ENCODE measurements at regions not wholly inside any gene's neighbourhood (a gene's known extent, or its start where the extent isn't known, plus 50 kb on each side); places are given as distances from the start of the nearest gene placed in this dataset.

GRCh38 chr6:88361298-88361697, 195.2 kb upstream of the CNR1 start:
- Histone ChIP-seq H3K27me3 (ENCODE audit: control insufficient read depth, insufficient read depth, low read length) (no peaks in the 10 kb centered on the region; the same call in 1 of the 2 replicates), H3K27ac (ENCODE audit: low read length) (no peak overlapping the region), H3K9me3 (ENCODE audit: control insufficient read depth, insufficient read depth, low read depth, low read length) (no peaks in the 10 kb centered on the region), H3K4me1 (ENCODE audit: control insufficient read depth, insufficient read depth, low read length) (no peaks in the 10 kb centered on the region), H3K36me3 (ENCODE audit: control insufficient read depth, insufficient read depth, low read length) (no peaks in the 10 kb centered on the region), H3K4me3 (ENCODE audit: low read depth in 2 of 2, low read length in 2 of 2) (no peak overlapping the region)
- no peak for DNase-seq (ENCODE audit: low read depth, low spot score)
- ChIA-PET POLR2A (no interaction called here), CTCF (no interaction called here)
- no TSS peak for BruUV-seq (replicated peaks)
- TF ChIP-seq TCF7L2 (IDR thresholded peaks at IDR 0.05; ENCODE audit: low read depth, low read length), result no peak
- TF ChIP-seq, protein P1, sequence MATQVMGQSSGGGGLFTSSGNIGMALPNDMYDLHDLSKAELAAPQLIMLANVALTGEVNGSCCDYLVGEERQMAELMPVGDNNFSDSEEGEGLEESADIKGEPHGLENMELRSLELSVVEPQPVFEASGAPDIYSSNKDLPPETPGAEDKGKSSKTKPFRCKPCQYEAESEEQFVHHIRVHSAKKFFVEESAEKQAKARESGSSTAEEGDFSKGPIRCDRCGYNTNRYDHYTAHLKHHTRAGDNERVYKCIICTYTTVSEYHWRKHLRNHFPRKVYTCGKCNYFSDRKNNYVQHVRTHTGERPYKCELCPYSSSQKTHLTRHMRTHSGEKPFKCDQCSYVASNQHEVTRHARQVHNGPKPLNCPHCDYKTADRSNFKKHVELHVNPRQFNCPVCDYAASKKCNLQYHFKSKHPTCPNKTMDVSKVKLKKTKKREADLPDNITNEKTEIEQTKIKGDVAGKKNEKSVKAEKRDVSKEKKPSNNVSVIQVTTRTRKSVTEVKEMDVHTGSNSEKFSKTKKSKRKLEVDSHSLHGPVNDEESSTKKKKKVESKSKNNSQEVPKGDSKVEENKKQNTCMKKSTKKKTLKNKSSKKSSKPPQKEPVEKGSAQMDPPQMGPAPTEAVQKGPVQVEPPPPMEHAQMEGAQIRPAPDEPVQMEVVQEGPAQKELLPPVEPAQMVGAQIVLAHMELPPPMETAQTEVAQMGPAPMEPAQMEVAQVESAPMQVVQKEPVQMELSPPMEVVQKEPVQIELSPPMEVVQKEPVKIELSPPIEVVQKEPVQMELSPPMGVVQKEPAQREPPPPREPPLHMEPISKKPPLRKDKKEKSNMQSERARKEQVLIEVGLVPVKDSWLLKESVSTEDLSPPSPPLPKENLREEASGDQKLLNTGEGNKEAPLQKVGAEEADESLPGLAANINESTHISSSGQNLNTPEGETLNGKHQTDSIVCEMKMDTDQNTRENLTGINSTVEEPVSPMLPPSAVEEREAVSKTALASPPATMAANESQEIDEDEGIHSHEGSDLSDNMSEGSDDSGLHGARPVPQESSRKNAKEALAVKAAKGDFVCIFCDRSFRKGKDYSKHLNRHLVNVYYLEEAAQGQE (IDR thresholded peaks at IDR 0.05; ENCODE audit: insufficient read depth in 1 of 2, low read depth in 2 of 2, low read length in 1 of 2), result no peak
- TF ChIP-seq, protein P2, sequence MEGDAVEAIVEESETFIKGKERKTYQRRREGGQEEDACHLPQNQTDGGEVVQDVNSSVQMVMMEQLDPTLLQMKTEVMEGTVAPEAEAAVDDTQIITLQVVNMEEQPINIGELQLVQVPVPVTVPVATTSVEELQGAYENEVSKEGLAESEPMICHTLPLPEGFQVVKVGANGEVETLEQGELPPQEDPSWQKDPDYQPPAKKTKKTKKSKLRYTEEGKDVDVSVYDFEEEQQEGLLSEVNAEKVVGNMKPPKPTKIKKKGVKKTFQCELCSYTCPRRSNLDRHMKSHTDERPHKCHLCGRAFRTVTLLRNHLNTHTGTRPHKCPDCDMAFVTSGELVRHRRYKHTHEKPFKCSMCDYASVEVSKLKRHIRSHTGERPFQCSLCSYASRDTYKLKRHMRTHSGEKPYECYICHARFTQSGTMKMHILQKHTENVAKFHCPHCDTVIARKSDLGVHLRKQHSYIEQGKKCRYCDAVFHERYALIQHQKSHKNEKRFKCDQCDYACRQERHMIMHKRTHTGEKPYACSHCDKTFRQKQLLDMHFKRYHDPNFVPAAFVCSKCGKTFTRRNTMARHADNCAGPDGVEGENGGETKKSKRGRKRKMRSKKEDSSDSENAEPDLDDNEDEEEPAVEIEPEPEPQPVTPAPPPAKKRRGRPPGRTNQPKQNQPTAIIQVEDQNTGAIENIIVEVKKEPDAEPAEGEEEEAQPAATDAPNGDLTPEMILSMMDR (IDR thresholded peaks at IDR 0.05), result no peak
- TF ChIP-seq POLR2AphosphoS5 (IDR thresholded peaks at IDR 0.05; ENCODE audit: low read depth, low read length), result no peak
- no peak for TF ChIP-seq SIN3A (IDR thresholded peaks at IDR 0.05; ENCODE audit: borderline replicate concordance, insufficient read depth, low read depth, low read length)
- ATAC-seq, result no peak
- in situ Hi-C loops (cut with HindIII; ENCODE audit: low pct_unique_long_range_greater_than_20kb, low sequenced_read_pairs) (no loop called here), intact Hi-C loops (cut with micrococcal nuclease; ENCODE audit: unreplicated experiment) (no loop called here)

DNA sequence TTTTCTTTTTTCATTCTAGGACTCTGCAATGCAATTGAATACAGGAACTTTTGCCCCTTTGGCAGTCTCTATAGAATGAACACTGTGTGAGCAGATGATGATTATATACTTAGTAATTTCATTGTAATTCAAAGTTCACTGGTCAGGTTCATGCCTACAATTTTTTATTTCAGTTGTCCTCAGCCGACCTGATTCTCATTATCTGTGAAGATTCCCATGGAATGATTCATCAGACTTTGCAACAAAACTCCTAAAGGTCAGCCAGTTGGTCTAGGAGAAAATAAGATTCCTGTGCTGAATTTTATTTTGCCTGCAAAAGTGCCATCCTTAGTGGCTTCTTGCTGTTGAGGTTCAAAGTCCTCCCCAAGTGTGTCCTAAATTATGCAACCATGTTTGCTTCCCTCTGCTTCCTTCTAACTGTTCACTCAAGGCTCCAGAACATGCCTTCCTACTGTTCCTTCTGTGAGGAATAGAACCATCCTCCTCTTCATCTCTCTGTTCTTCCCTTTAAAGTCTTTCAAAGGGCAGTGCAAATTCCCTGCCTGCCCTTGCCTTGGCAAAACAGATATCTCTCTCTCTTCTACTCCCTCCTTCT, 194.2 kb upstream of the CNR1 start:
- intact Hi-C loops (cut with micrococcal nuclease; ENCODE audit: unreplicated experiment), result no loop called here
- Histone ChIP-seq H3K36me3 (ENCODE audit: control insufficient read depth, insufficient read depth, low read length) (no peaks in the 10 kb centered on the region), H3K27me3 (ENCODE audit: control insufficient read depth, insufficient read depth, low read length) (no peaks in the 10 kb centered on the region; the same call in 1 of the 2 replicates), H3K4me3 (ENCODE audit: low read depth in 2 of 2, low read length in 2 of 2) (no peak overlapping the region), H3K9me3 (ENCODE audit: control insufficient read depth, insufficient read depth, low read depth, low read length) (no peaks in the 10 kb centered on the region), H3K4me1 (ENCODE audit: control insufficient read depth, insufficient read depth, low read length) (no peaks in the 10 kb centered on the region), H3K27ac (ENCODE audit: low read length) (no peak overlapping the region)
- CTCF ChIA-PET, result no interaction called here
- DNase-seq (ENCODE audit: low read depth, low spot score), result no peak
- BruUV-seq (replicated peaks), result no TSS peak
- no peak for ATAC-seq
- TF ChIP-seq, protein P1 (IDR thresholded peaks at IDR 0.05; ENCODE audit: insufficient read depth in 1 of 2, low read depth in 2 of 2, low read length in 1 of 2), result no peak
- TF ChIP-seq TCF7L2 (IDR thresholded peaks at IDR 0.05; ENCODE audit: low read depth, low read length) (no peak), SIN3A (IDR thresholded peaks at IDR 0.05; ENCODE audit: borderline replicate concordance, insufficient read depth, low read depth, low read length) (no peak)
- in situ Hi-C loops (cut with HindIII; ENCODE audit: low pct_unique_long_range_greater_than_20kb, low sequenced_read_pairs), result no loop called here
- POLR2A ChIA-PET, result no interaction called here
